NB4 (cell line): ENCODE measurements at regions not wholly inside any gene's neighbourhood (a gene's known extent, or its start where the extent isn't known, plus 50 kb on each side); places are given as distances from the start of the nearest gene placed in this dataset.

Source experiments
- DNase-seq: peaks from one replicate; pipeline ENCODE4 v3.0.0; 2010; ENCODE audit warnings: low read depth
- H3K4me3 ChIP-seq: one replicate; pipeline ENCODE4 v1.5.1; 2011; ENCODE audit warnings: mild to moderate bottlenecking, low read depth, low read length, moderate library complexity
- CTCF ChIP-seq: IDR thresholded peaks from one replicate; pipeline ENCODE4 v1.5.1; 2012; ENCODE audit warnings: low read depth, low read length
- MYC ChIP-seq: IDR thresholded peaks from 2 replicates; pipeline ENCODE4 v1.6.1; 2011; ENCODE audit warnings: low read depth, low read length
- POLR2A ChIP-seq: IDR thresholded peaks from 2 replicates; pipeline ENCODE4 v1.6.1; 2011; ENCODE audit warnings: mild to moderate bottlenecking; ENCODE audit not compliant: insufficient read length; ENCODE audit errors: extremely low read depth
- TF ChIP-seq, protein P1 (sequence below): IDR thresholded peaks from 2 replicates; pipeline ENCODE4 v1.6.1; 2011; ENCODE audit warnings: low read depth, low read length

DNA sequence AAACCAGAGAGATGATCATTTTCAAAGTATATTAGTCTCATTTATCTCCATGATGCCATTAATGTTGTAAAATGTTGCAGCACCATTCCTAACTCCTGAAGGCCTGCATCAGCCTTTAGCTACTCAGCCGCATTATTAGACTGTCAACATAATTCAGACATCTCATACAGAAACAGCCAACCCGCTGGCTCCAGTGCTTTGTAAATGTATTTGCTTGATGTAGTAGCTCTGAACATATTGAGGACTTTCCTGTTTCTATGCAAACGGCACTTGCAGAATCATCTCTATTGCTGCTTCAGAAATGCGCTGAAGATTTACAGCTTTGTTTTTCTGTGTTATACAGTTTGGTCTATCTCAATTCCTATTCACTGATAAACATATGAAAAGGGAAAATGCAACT is 372.2 kb downstream of the DSEL start:
- H3K4me3 ChIP-seq = no peak overlapping the region
- TF ChIP-seq POLR2A = no peak
- no peak for TF ChIP-seq MYC
- TF ChIP-seq, protein P1, sequence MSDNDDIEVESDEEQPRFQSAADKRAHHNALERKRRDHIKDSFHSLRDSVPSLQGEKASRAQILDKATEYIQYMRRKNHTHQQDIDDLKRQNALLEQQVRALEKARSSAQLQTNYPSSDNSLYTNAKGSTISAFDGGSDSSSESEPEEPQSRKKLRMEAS = no peak
- TF ChIP-seq CTCF = no peak
- DNase-seq = no peak

DNA sequence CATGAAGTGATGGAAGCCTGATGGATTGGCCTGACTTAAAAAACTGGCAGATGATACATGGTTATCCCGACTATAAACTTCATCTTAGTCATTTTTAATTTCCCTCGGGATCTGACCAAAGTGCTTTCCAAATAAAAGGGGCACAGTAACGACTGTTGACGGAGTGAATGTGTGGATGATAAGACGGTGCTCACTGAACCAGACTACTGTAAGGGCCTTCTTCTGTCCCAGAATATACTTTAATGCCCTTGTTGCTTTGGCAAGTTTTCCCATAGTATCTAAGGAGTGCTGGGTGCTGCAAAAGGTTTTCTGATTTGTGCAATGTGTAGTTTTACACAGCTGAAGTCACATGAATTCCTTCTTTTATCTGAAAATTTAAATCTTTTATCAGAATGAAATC is 373.5 kb downstream of the DSEL start:
- DNase-seq = no peak
- no peak overlapping the region for H3K4me3 ChIP-seq
- no peak for TF ChIP-seq POLR2A
- TF ChIP-seq CTCF = no peak
- TF ChIP-seq MYC = no peak
- TF ChIP-seq, protein P1 = no peak

GRCh38 chr18:67142604-67143003 is 373.9 kb downstream of the DSEL start:
- DNase-seq = no peak
- H3K4me3 ChIP-seq = no peak overlapping the region
- no peak for TF ChIP-seq MYC
- TF ChIP-seq POLR2A = no peak
- TF ChIP-seq, protein P1 = no peak
- no peak for TF ChIP-seq CTCF

GRCh38 chr18:67140495-67140894 is 376.0 kb downstream of the DSEL start:
- TF ChIP-seq, protein P1 = no peak
- no peak for TF ChIP-seq CTCF
- no peak for TF ChIP-seq MYC
- no peak for TF ChIP-seq POLR2A

DNA sequence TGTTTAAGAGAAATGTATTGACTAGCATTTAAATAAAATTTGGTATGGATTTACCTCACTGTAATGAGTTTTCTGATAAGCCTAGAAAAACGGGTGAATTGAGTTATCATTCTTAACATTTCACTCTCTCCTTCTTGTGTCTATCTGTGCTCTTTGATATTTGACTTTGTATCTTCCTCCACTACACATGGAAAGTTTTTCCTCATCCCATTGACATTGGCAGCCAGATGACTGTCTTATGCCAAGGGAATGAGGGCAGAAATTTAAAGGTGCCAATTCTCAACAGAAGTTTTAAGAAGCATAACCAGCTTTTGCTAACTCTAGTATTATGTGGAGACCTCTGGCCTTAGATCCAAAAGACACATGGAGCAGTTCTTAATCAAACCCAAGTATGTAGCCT is 376.6 kb downstream of the DSEL start:
- TF ChIP-seq, protein P1 = no peak
- TF ChIP-seq MYC (no peak), CTCF (no peak), POLR2A (no peak)
- H3K4me3 ChIP-seq = no peak overlapping the region
- no peak for DNase-seq

More at GRCh38 chr18:67140495-67140894, 376.0 kb downstream of the DSEL start:
- DNase-seq = no peak
- H3K4me3 ChIP-seq = no peak overlapping the region

DNA sequence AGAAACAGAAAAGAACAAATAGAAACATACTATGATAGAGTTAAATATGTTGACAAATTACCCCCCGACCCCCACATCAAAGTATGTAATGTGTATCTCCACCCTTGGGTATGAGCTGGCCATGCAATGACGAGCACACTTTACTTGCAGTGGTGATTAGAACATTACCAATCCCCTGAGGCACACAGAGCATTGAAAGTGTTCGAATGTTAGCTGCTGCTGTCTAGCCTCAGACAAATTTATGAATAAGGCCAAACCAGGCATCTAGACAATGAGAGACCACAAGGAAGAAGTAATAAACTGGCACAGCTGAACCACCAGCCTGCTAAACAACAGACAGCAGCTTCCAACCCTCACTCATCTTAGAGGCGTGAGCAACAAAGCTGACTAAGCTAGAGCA is 380.5 kb downstream of the DSEL start:
- no peak overlapping the region for H3K4me3 ChIP-seq
- DNase-seq = no peak
- TF ChIP-seq POLR2A (no peak), CTCF (no peak), MYC (no peak)
- TF ChIP-seq, protein P1 = no peak
